ENCODE measurements at regions not wholly inside any gene's neighbourhood (a gene's known extent, or its start where the extent isn't known, plus 50 kb on each side); places are given as distances from the start of the nearest gene placed in this dataset.

GRCh38 chrX:78603908-78604307 is 55.2 kb downstream of the RTL3 start:
- Histone ChIP-seq H3K4me3 (no peak overlapping the region), H3K9me3 (peaks cover 0 to 3% of the 10 kb centered on the region in 2 donors), H3K27ac (no peak overlapping the region), H3K36me3 (no peaks in the 10 kb centered on the region), H3K27me3 (no peaks in the 10 kb centered on the region), H3K4me1 (no peaks in the 10 kb centered on the region)
- TF ChIP-seq CTCF (IDR thresholded peaks at IDR 0.05) = no peak
- intact Hi-C loops (cut with DNase I) = no loop called here
- DNase-seq (ENCODE audit: low spot score in 2 of 2) = no peak

GRCh38 chrX:78595901-78596502 is 63.1 kb downstream of the RTL3 start:
- intact Hi-C loops (cut with DNase I) = no loop called here
- no peak for DNase-seq (ENCODE audit: low spot score in 2 of 2)

GRCh38 chrX:78593701-78594100 is 65.4 kb downstream of the RTL3 start:
- no peaks in the 10 kb centered on the region for H3K27me3 ChIP-seq
- TF ChIP-seq CTCF (IDR thresholded peaks at IDR 0.05) = no peak

More at GRCh38 chrX:78595901-78596502, 63.1 kb downstream of the RTL3 start:
- Histone ChIP-seq H3K27me3 (no peaks in the 10 kb centered on the region), H3K36me3 (no peaks in the 10 kb centered on the region), H3K27ac (no peak overlapping the region), H3K4me3 (no peak overlapping the region), H3K9me3 (peaks cover 0 to 3% of the 10 kb centered on the region in 2 donors), H3K4me1 (no peaks in the 10 kb centered on the region)
- TF ChIP-seq CTCF (IDR thresholded peaks at IDR 0.05) = no peak

GRCh38 chrX:78592030-78592429 is 67.1 kb downstream of the RTL3 start:
- Histone ChIP-seq H3K4me3 (no peak overlapping the region), H3K27me3 (no peaks in the 10 kb centered on the region), H3K27ac (no peak overlapping the region), H3K9me3 (no peaks in the 10 kb centered on the region), H3K36me3 (no peaks in the 10 kb centered on the region), H3K4me1 (no peaks in the 10 kb centered on the region)
- no peak for TF ChIP-seq CTCF (IDR thresholded peaks at IDR 0.05)
- no peak for DNase-seq (ENCODE audit: low spot score in 2 of 2)
- intact Hi-C loops (cut with DNase I) = no loop called here

More at GRCh38 chrX:78593701-78594100, 65.4 kb downstream of the RTL3 start:
- H3K36me3 ChIP-seq = no peaks in the 10 kb centered on the region
- DNase-seq (ENCODE audit: low spot score in 2 of 2) = no peak
- no peak overlapping the region for H3K27ac ChIP-seq
- intact Hi-C loops (cut with DNase I) = no loop called here
- H3K9me3 ChIP-seq = no peaks in the 10 kb centered on the region
- H3K4me1 ChIP-seq = no peaks in the 10 kb centered on the region
- no peak overlapping the region for H3K4me3 ChIP-seq

- Histone ChIP-seq H3K9me3 (no peaks in the 10 kb centered on the region), H3K4me1 (no peaks in the 10 kb centered on the region), H3K36me3 (no peaks in the 10 kb centered on the region), H3K4me3 (no peak overlapping the region), H3K27me3 (no peaks in the 10 kb centered on the region), H3K27ac (no peak overlapping the region)
- no peak for TF ChIP-seq CTCF (IDR thresholded peaks at IDR 0.05)
- intact Hi-C loops (cut with DNase I) = no loop called here
- no peak for DNase-seq (ENCODE audit: low spot score in 2 of 2)
Observed at GRCh38 chrX:78574306-78574705, 84.8 kb downstream of the RTL3 start.

- Histone ChIP-seq H3K36me3 (no peaks in the 10 kb centered on the region), H3K4me3 (no peak overlapping the region), H3K9me3 (no peaks in the 10 kb centered on the region), H3K4me1 (no peaks in the 10 kb centered on the region), H3K27me3 (no peaks in the 10 kb centered on the region), H3K27ac (no peak overlapping the region)
- intact Hi-C loops (cut with DNase I) = no loop called here
- TF ChIP-seq CTCF (IDR thresholded peaks at IDR 0.05) = no peak
- no peak for DNase-seq (ENCODE audit: low spot score in 2 of 2)
Observed at GRCh38 chrX:78573630-78574029, 85.5 kb downstream of the RTL3 start.
